SK-N-SH (cell line): ENCODE measurements at regions not wholly inside any gene's neighbourhood (a gene's known extent, or its start where the extent isn't known, plus 50 kb on each side); places are given as distances from the start of the nearest gene placed in this dataset.
A peak's percentile ranks its signal among the peaks of the same experiment; 100 is the strongest.

Source experiments
- CTCF ChIA-PET: fragments of 300-600, 350-600 bp; formaldehyde crosslinking; extraction: SDS; loops from one replicate; lab custom pipeline; 2021; lab: Yijun Ruan, JAX
- POLR2A ChIA-PET: fragments of 350-600 bp; sonication (Branson Sonifier 250); formaldehyde crosslinking; extraction: SDS; loops from one replicate; lab custom pipeline; 2020; ENCODE audit warnings: antibody characterized with exemption, inconsistent platforms; lab: Yijun Ruan, JAX
- DNase-seq: peaks from one replicate; pipeline ENCODE4 v3.0.0; 2012
- H2AFZ ChIP-seq: fragments of 200-600 bp; sonication (generic); 2 replicates; pipeline ENCODE4 v1.8.1; 2016; ENCODE audit warnings: antibody characterized with exemption, mild to moderate bottlenecking, low read depth
- H3F3A ChIP-seq: fragments of 200-600 bp; sonication (generic); replicated peaks from 2 replicates; pipeline ENCODE3; 2016; ENCODE audit warnings: antibody characterized with exemption, mild to moderate bottlenecking; ENCODE audit not compliant: insufficient read depth
- H3K27ac ChIP-seq, 2 experiments: fragments of 200-500 bp in 1 of 2; fragments of 200-600 bp in 1 of 2; sonication (Bioruptor generic) in 1 of 2; sonication (generic), shearing (Covaris generic) in 1 of 2; 2 replicates each; pipeline versions ENCODE4 v1.5.1 to v1.6.1; 2014 to 2016; ENCODE audit warnings: low read depth in 2 of 2, inconsistent platforms in 1 of 2, low read length in 1 of 2, mild to moderate bottlenecking in 1 of 2, mixed read lengths in 1 of 2
- H3K27me3 ChIP-seq: fragments of 200-600 bp; sonication (generic), shearing (Covaris generic); 2 replicates; pipeline ENCODE4 v1.6.1; 2016; ENCODE audit warnings: mixed run types; ENCODE audit not compliant: insufficient read depth
- H3K36me3 ChIP-seq, 2 experiments: fragments of 200-500 bp in 1 of 2; fragments of 200-600 bp in 1 of 2; sonication (Bioruptor generic) in 1 of 2; sonication (generic) in 1 of 2; replicated peaks in 1 of 2; 2 replicates each; pipeline versions ENCODE3 to v1.5.1; 2014 to 2016; ENCODE audit warnings: low read length in 1 of 2, mild to moderate bottlenecking in 1 of 2; ENCODE audit not compliant: insufficient read depth in 2 of 2, control insufficient read depth in 1 of 2
- H3K4me1 ChIP-seq, 2 experiments: fragments of 200-500 bp in 1 of 2; fragments of 200-600 bp in 1 of 2; sonication (Bioruptor generic) in 1 of 2; sonication (generic), shearing (Covaris generic) in 1 of 2; 2 replicates each; pipeline versions ENCODE4 v1.5.1 to v1.6.1; 2014 to 2016; ENCODE audit warnings: low read depth in 1 of 2, low read length in 1 of 2, mixed run types in 1 of 2; ENCODE audit not compliant: insufficient read depth in 2 of 2, control insufficient read depth in 1 of 2
- H3K4me2 ChIP-seq: fragments of 200-600 bp; sonication (generic), shearing (Covaris generic); 2 replicates; pipeline ENCODE4 v1.6.1; 2017; ENCODE audit warnings: mixed run types
- H3K4me3 ChIP-seq, 2 experiments: fragments of 200-500 bp in 1 of 2; fragments of 200-600 bp in 1 of 2; sonication (Bioruptor generic) in 1 of 2; sonication (generic), shearing (Covaris generic) in 1 of 2; 2 replicates each; pipeline versions ENCODE4 v1.5.1 to v1.8.1; 2014 to 2016; ENCODE audit warnings: low read depth in 2 of 2, inconsistent platforms in 1 of 2, low read length in 1 of 2, mild to moderate bottlenecking in 1 of 2, mixed read lengths in 1 of 2, moderate library complexity in 1 of 2
- H3K79me2 ChIP-seq: fragments of 200-600 bp; sonication (generic); 2 replicates; pipeline ENCODE4 v1.8.1; 2017; ENCODE audit warnings: mild to moderate bottlenecking; ENCODE audit not compliant: insufficient read depth
- H3K9ac ChIP-seq: fragments of 200-600 bp; sonication (generic); 2 replicates; pipeline ENCODE4 v1.6.1; 2017; ENCODE audit warnings: mixed run types
- H3K9me2 ChIP-seq: fragments of 200-600 bp; sonication (generic); 2 replicates; pipeline ENCODE4 v1.6.1; 2017; ENCODE audit warnings: mixed run types
- H3K9me3 ChIP-seq: fragments of 200-600 bp; sonication (generic); 2 replicates; pipeline ENCODE4 v1.6.1; 2017; ENCODE audit warnings: mixed run types, mild to moderate bottlenecking, moderate library complexity
- H4K20me1 ChIP-seq: fragments of 200-600 bp; sonication (generic); 2 replicates; pipeline ENCODE4 v1.6.1; 2017; ENCODE audit warnings: mild to moderate bottlenecking, mixed run types; ENCODE audit not compliant: insufficient read depth
- CHD2 ChIP-seq: fragments of 150-350 bp; IDR thresholded peaks from 2 replicates; pipeline ENCODE4 v1.6.1; 2018; ENCODE audit warnings: low read length; ENCODE audit not compliant: partially characterized antibody
- CTCF ChIP-seq: fragments of 200-600 bp; sonication (generic); IDR thresholded peaks from 2 replicates; pipeline ENCODE4 v1.6.1; 2017; ENCODE audit warnings: antibody characterized with exemption, mild to moderate bottlenecking, moderate library complexity
- ELF1 ChIP-seq: IDR thresholded peaks from 2 replicates; pipeline ENCODE4 v1.4.0; 2012
- EP300 ChIP-seq, 2 experiments: IDR thresholded peaks; 2 replicates each; pipeline versions ENCODE4 v1.4.0 to v1.6.1; 2012; ENCODE audit warnings: borderline replicate concordance in 1 of 2, low read depth in 1 of 2, low read length in 1 of 2
- EZH2phosphoT487 ChIP-seq: fragments of 200-600 bp; sonication (generic); IDR thresholded peaks from 2 replicates; pipeline ENCODE4 v1.6.1; 2017; ENCODE audit warnings: low read depth, mixed run types, mild to moderate bottlenecking, antibody characterized with exemption, moderate library complexity, borderline replicate concordance
- FOSL2 ChIP-seq: IDR thresholded peaks from 2 replicates; pipeline ENCODE4 v1.4.0; 2012; ENCODE audit warnings: low read depth, mild to moderate bottlenecking, moderate library complexity, borderline replicate concordance
- FOXJ3 ChIP-seq: sonication (generic); formaldehyde crosslinking; IDR thresholded peaks from 2 replicates; pipeline ENCODE4 v1.5.1; 2020; ENCODE audit warnings: mild to moderate bottlenecking, missing genetic modification reagents
- FOXM1 ChIP-seq: IDR thresholded peaks from 2 replicates; pipeline ENCODE4 v1.4.0; 2012; ENCODE audit warnings: low read depth, mild to moderate bottlenecking
- GATA2 ChIP-seq: sonication (generic); formaldehyde crosslinking; IDR thresholded peaks from 2 replicates; pipeline ENCODE4 v1.5.0; 2020; ENCODE audit warnings: mild to moderate bottlenecking, missing genetic modification reagents
- JUND ChIP-seq: IDR thresholded peaks from 2 replicates; pipeline ENCODE4 v1.4.0; 2012
- MEF2A ChIP-seq: IDR thresholded peaks from 2 replicates; pipeline ENCODE4 v1.4.0; 2012; ENCODE audit warnings: low read depth, borderline replicate concordance
- MXI1 ChIP-seq: IDR thresholded peaks from 2 replicates; pipeline ENCODE4 v1.6.1; 2012; ENCODE audit warnings: mild to moderate bottlenecking, low read depth, low read length, improper control_type of control experiment
- NFIC ChIP-seq: IDR thresholded peaks from 2 replicates; pipeline ENCODE4 v1.4.0; 2012; ENCODE audit warnings: borderline replicate concordance
- NRF1 ChIP-seq: IDR thresholded peaks from 2 replicates; pipeline ENCODE4 v1.6.1; 2012; ENCODE audit warnings: low read depth, mild to moderate bottlenecking, low read length
- PBX3 ChIP-seq: IDR thresholded peaks from 2 replicates; pipeline ENCODE4; 2012
- RAD21 ChIP-seq: IDR thresholded peaks from 2 replicates; pipeline ENCODE4 v1.6.1; 2012; ENCODE audit warnings: mild to moderate bottlenecking, low read length
- RCOR1 ChIP-seq: fragments of 150-350 bp; IDR thresholded peaks from 2 replicates; pipeline ENCODE4 v1.6.1; 2017; ENCODE audit warnings: antibody characterized with exemption, low read length
- RFX5 ChIP-seq: IDR thresholded peaks from 2 replicates; pipeline ENCODE4 v1.6.1; 2012; ENCODE audit warnings: mild to moderate bottlenecking, improper control_type of control experiment, low read length
- RXRA ChIP-seq: IDR thresholded peaks from 2 replicates; pipeline ENCODE4 v1.4.0; 2012; ENCODE audit warnings: low read depth, mild to moderate bottlenecking, borderline replicate concordance
- SIN3A ChIP-seq: IDR thresholded peaks from 2 replicates; pipeline ENCODE4 v1.6.1; 2012; ENCODE audit warnings: low read depth, mild to moderate bottlenecking, low read length, moderate library complexity, borderline replicate concordance
- SMC3 ChIP-seq: IDR thresholded peaks from 2 replicates; pipeline ENCODE4 v1.6.1; 2012; ENCODE audit warnings: low read depth, low read length, improper control_type of control experiment
- TCF12 ChIP-seq: IDR thresholded peaks from 2 replicates; pipeline ENCODE4 v1.4.0; 2012
- TEAD4 ChIP-seq: IDR thresholded peaks from 2 replicates; pipeline ENCODE4 v1.4.0; 2012; ENCODE audit warnings: mild to moderate bottlenecking, borderline replicate concordance; ENCODE audit not compliant: insufficient read depth
- USF1 ChIP-seq: IDR thresholded peaks from 2 replicates; pipeline ENCODE4 v1.4.0; 2012; ENCODE audit warnings: low read depth, borderline replicate concordance
- USF2 ChIP-seq: fragments of 150-350 bp; IDR thresholded peaks from 2 replicates; pipeline ENCODE4 v1.6.1; 2017; ENCODE audit warnings: antibody characterized with exemption, low read length, low read depth, borderline replicate concordance
- WGBS: methylation state at CpG from one replicate; pipeline ENCODE4 v1.1.6; 2017; ENCODE audit warnings: low lambda C conversion rate; 5-methylcytosine and 5-hydroxymethylcytosine counted together
- TF ChIP-seq, protein P1 (sequence below): IDR thresholded peaks from 2 replicates; pipeline ENCODE4 v1.4.0; 2012; ENCODE audit warnings: low read depth, borderline replicate concordance
- TF ChIP-seq, protein P2 (sequence below): IDR thresholded peaks from 2 replicates; pipeline ENCODE4 v1.4.0; 2012; ENCODE audit warnings: low read depth

GRCh38 chr4:128468123-128468989 lies 180.7 kb upstream of the PGRMC2 start:
- Histone ChIP-seq H3K4me2 (peak overlapping the region; percentile 60), H3K9me2 (no peaks in the 10 kb centered on the region), H3K27me3 (no peaks in the 10 kb centered on the region), H3K4me3 (no peak overlapping the region; a peak in 1 of 4 replicates), H3F3A (peaks cover 8% of the 10 kb centered on the region), H3K9me3 (no peaks in the 10 kb centered on the region), H2AFZ (peak overlapping the region; percentile 92), H3K79me2 (no peaks in the 10 kb centered on the region), H3K4me1 (peaks cover 8 to 12% of the 10 kb centered on the region in 2 experiments; a peak in 3 of 4 replicates), H3K9ac (peak overlapping the region; percentile 40; the same call in 1 of the 2 replicates), H4K20me1 (no peaks in the 10 kb centered on the region), H3K36me3 (no peaks in the 10 kb centered on the region), H3K27ac (peak overlapping the region; percentile 72 to 74)
- peak; percentile 37 for DNase-seq
- CTCF ChIA-PET, result interaction anchor here (0.6 to 6.2 kb wide), 2 partner anchors 13 to 255 kb away, joined by 3 to 50 read pairs; no protein-coding TSS in a partner anchor
- WGBS, result 48% methylated on average over 6 of the region's 6 CpGs
- POLR2A ChIA-PET, result no interaction called here
- TF ChIP-seq ELF1, result no peak
- TF ChIP-seq JUND, result no peak
- TF ChIP-seq, protein P1, sequence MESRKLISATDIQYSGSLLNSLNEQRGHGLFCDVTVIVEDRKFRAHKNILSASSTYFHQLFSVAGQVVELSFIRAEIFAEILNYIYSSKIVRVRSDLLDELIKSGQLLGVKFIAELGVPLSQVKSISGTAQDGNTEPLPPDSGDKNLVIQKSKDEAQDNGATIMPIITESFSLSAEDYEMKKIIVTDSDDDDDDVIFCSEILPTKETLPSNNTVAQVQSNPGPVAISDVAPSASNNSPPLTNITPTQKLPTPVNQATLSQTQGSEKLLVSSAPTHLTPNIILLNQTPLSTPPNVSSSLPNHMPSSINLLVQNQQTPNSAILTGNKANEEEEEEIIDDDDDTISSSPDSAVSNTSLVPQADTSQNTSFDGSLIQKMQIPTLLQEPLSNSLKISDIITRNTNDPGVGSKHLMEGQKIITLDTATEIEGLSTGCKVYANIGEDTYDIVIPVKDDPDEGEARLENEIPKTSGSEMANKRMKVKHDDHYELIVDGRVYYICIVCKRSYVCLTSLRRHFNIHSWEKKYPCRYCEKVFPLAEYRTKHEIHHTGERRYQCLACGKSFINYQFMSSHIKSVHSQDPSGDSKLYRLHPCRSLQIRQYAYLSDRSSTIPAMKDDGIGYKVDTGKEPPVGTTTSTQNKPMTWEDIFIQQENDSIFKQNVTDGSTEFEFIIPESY, result no peak
- TF ChIP-seq MXI1, result peak; percentile 42; the same call in 1 of the 2 replicates
- no peak for TF ChIP-seq CHD2
- TF ChIP-seq PBX3, result peak; percentile 59
- TF ChIP-seq NFIC, result peak; percentile 46; the same call in 1 of the 2 replicates
- TF ChIP-seq USF1, result peak; percentile 87
- TF ChIP-seq SMC3, result no peak
- no peak for TF ChIP-seq TEAD4
- no peak for TF ChIP-seq FOSL2
- no peak for TF ChIP-seq RCOR1
- no peak for TF ChIP-seq CTCF
- TF ChIP-seq NRF1, result no peak
- TF ChIP-seq TCF12, result no peak
- TF ChIP-seq MEF2A, result no peak
- no peak for TF ChIP-seq RFX5
- peak; percentile 45 for TF ChIP-seq USF2
- no peak for TF ChIP-seq RAD21
- TF ChIP-seq FOXM1, result no peak
- TF ChIP-seq EZH2phosphoT487, result no peak
- no peak for TF ChIP-seq RXRA
- TF ChIP-seq EP300 (IDR thresholded peaks at IDR 0.05; ENCODE audit: borderline replicate concordance in 1 of 2, low read depth in 1 of 2, low read length in 1 of 2), result no peak
- TF ChIP-seq GATA2, result no peak
- TF ChIP-seq FOXJ3, result no peak
- TF ChIP-seq, protein P2, sequence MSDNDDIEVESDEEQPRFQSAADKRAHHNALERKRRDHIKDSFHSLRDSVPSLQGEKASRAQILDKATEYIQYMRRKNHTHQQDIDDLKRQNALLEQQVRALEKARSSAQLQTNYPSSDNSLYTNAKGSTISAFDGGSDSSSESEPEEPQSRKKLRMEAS, result 0 out of 2 replicates have a peak, but pooled peaks have one; percentile 51
- peak; percentile 19; the same call in 1 of the 2 replicates for TF ChIP-seq SIN3A
